ENCODE measurements at regions not wholly inside any gene's neighbourhood (a gene's known extent, or its start where the extent isn't known, plus 50 kb on each side); places are given as distances from the start of the nearest gene placed in this dataset.

- DNase-seq (ENCODE audit: low read depth) = peak; percentile 4
- H3K4me3 ChIP-seq (ENCODE audit: low read depth, low read length) = no peak overlapping the region
- no peak for TF ChIP-seq CTCF (IDR thresholded peaks at IDR 0.05; ENCODE audit: insufficient read depth, low read depth, low read length, missing control alignments)
These were observed 70.6 kb downstream of the RSL24D1 start for GRCh38 chr15:55126111-55126510.

DNA sequence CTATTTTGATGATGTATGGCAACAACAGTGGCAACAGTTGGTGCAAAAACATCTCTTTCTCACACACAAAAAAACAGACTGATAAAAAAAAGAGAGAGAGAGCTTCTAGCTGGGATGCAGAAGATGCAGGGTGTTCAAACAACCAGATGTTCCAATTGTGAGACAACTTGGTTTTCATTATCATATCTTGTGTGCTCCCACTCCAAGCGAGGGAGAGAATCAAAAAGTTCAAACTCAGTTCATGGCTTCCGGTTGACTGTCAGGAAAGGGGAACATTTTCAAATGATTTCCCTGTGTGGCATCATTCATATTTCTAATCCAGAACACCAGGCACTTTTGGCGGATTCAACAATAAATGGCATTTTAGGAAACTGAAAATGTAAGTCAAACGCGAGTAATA is 72.1 kb downstream of the RSL24D1 start:
- no peak for TF ChIP-seq CTCF (IDR thresholded peaks at IDR 0.05; ENCODE audit: insufficient read depth, low read depth, low read length, missing control alignments)
- no peak overlapping the region for H3K4me3 ChIP-seq (ENCODE audit: low read depth, low read length)
- no peak for DNase-seq (ENCODE audit: low read depth)

DNA sequence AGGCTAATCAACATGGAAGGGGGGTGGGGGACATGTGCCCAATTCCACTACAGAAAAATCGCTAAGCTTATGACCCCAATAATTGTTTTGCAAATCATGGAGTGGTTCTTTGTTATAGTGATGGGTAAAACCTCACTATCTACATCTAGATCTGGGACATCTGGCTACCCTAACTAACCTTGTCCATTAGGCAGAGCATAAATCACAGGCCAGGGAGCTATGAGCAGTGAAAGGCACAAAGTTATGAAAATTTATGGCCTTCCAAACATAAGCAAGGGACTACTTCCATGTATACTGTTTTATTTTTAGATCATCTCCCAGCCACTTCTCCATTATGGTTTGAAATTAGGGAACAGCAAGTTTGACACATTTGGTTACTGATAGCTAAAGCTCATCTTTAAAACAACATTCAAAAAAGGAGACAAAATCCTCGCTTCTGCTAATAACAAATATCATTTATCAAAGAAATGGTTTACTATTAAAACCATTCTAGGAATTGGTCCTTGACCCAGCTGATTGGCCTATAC is 78.3 kb downstream of the RSL24D1 start:
- TF ChIP-seq CTCF (IDR thresholded peaks at IDR 0.05; ENCODE audit: insufficient read depth, low read depth, low read length, missing control alignments) = no peak
- no peak overlapping the region for H3K4me3 ChIP-seq (ENCODE audit: low read depth, low read length)
- DNase-seq (ENCODE audit: low read depth) = no peak

GRCh38 chr15:55116636-55117035 is 80.1 kb downstream of the RSL24D1 start:
- TF ChIP-seq CTCF (IDR thresholded peaks at IDR 0.05; ENCODE audit: insufficient read depth, low read depth, low read length, missing control alignments) = no peak
- no peak for DNase-seq (ENCODE audit: low read depth)
- H3K4me3 ChIP-seq (ENCODE audit: low read depth, low read length) = no peak overlapping the region

GRCh38 chr15:55113736-55114135 is 83.0 kb downstream of the RSL24D1 start:
- TF ChIP-seq CTCF (IDR thresholded peaks at IDR 0.05; ENCODE audit: insufficient read depth, low read depth, low read length, missing control alignments) = no peak
- no peak for DNase-seq (ENCODE audit: low read depth)
- H3K4me3 ChIP-seq (ENCODE audit: low read depth, low read length) = no peak overlapping the region

DNA sequence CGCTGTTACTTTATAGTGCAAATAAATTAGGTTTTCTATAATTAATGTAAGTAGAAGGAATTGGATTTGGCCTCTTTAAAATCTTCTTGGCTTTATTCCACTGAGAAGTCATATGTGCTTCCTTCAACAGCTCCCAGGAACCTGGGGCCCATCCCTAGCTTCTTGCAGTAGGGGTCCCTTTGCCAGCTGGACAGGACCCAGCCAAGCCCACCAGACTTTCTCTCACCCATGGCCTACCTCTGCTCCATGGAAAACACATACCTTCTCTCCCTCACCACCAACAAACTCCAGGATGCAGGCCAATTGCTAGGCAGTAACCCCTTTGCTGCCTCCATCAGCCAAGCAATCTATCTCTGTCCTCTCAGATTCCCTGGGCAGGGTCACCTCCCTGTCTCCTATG is 84.0 kb downstream of the RSL24D1 start:
- TF ChIP-seq CTCF (IDR thresholded peaks at IDR 0.05; ENCODE audit: insufficient read depth, low read depth, low read length, missing control alignments) = no peak
- no peak for DNase-seq (ENCODE audit: low read depth)
- H3K4me3 ChIP-seq (ENCODE audit: low read depth, low read length) = no peak overlapping the region

DNA sequence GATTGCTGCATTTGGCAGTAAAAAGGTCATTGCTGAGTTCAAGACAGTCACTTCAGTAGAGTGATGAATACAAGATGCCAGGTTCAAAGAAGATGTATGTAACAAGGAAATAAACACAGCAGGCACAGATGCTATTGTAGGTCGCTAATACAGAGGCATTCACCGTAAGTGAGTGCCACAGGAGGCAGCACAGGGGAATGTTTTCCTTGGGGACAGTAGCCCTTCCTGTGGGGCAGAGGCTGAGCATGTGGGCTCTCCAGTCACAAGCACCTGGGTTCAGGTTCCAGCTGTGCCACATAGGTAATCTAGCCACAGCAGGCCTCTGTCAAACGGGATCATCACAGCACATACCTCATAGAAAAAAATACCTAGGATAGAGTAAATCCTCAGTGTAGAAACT is 86.3 kb downstream of the RSL24D1 start:
- H3K4me3 ChIP-seq (ENCODE audit: low read depth, low read length) = no peak overlapping the region
- TF ChIP-seq CTCF (IDR thresholded peaks at IDR 0.05; ENCODE audit: insufficient read depth, low read depth, low read length, missing control alignments) = no peak
- DNase-seq (ENCODE audit: low read depth) = no peak

Measured in GM12865 (cell line).